ENCODE measurements at regions not wholly inside any gene's neighbourhood (a gene's known extent, or its start where the extent isn't known, plus 50 kb on each side); places are given as distances from the start of the nearest gene placed in this dataset.
"Not testable (repeated sequence)": the region's sequence is repeated elsewhere in the genome, so short reads cannot be mapped to it uniquely, and the experiment has no call there.

DNA sequence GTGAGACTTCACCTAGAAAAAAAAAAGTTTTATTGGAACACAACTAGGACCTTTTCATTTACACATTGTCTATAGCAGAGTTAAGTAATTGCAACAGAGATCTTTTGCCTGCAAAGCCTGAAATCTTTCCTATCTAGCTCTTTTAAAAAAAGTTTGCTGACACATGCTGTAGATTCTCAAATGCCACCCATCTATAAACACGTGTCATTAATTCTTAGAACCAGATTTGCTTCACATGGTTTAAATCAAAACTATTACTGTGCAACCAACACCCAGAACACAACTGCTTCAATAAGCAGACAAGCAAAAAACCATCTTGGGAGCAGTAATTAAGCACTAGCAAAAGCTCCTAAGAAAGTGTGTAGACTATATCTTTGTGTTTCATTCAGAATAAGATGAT, 55.0 kb downstream of the OXSM start:
- no peak for DNase-seq

DNA sequence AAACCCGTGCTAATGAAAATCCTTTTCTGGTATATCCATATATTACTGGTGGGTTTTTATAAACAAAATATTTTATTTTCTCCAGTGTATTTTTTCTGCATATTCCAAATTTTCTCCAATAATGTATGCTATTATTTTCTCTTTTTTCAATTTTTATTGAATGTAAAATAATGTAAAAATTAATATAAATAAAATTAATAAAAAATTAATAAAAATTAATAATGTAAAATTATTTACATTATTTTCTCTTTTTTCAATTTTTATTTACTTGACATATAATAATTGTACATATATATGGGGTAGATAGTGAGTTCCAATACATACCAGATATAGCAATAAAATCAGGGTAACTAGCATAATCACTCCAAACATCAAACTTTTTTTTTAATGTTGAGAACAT, 56.4 kb downstream of the OXSM start:
- DNase-seq, result no peak

DNA sequence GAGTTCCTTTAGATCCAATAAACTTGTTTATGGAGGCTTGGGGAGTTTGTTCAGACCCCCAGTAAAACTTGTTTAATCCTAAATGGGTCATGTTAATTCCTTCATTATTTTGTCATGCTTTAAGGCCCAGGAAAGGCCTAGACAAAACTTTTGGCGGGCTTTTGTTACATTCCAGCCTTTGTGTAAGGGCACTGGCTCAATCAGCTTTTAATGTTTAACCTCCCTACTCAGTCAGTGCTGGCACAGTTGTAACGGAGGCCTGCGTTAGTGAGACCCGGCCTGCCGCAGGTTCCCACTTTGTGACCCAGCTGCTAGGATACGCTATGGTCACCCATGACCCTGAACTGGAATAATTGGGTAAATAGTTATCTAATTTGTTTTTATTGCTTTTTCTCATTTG, 59.2 kb downstream of the OXSM start:
- DNase-seq, result no peak

DNA sequence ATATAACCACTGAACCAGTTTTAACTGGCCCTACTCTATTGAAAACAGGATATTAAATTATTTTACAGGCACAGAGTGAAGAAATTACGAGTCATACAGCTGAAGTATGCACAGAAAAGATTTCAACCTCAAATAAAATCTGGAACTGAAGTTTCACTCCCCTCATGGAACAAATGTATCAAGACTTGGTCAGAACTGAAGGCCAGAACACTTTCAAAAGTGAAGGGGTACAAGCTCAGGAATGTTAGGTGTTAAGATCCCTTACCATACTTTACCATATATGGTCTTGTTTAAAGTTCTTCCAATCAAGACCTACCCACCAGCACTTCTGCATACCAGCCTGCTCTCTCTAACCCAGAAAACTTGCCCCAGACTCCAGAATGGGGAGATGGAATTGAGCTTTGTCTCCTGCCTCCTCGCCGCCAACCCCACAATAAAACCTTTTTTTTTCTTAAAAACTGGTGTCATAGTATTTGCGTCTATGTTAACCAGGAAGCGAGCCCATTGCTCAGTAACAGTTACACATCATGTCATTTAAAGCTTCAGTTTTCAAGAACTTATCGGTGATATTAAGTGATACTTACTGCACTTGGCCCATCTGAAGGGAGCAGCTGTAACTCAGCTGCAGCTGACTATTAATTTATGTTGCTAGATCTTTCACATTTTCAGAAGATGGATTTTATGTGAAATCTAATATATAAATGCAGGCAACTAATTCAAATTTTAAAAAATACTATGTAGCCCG, 59.9 kb downstream of the OXSM start:
- no peak for DNase-seq

DNA sequence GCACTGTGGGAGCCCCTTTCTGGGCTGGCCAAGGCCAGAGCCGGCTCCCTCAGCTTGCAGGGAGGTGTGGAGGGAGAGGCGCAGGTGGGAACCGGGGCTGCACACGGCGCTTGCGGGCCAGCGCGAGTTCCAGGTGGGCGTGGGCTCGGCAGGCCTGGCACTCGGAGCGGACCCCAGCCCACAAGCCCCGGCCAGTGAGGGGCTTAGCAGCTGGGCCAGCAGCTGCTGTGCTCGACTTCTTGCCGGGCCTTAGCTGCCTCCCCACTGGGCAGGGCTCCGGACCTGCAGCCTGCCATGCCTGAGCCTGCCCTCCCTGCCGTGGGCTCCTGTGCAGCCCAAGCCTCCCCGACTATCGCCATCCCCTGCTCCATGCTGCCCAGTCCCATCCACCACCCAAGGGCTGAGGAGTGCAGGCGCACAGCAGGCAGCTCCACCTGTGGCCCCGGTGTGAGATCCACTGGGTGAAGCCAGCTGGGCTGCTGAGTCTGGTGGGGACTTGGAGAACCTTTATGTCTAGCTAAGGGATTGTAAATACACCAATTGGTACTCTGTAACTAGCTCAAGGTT, 61.9 kb downstream of the OXSM start:
- DNase-seq, result not testable (repeated sequence)

DNA sequence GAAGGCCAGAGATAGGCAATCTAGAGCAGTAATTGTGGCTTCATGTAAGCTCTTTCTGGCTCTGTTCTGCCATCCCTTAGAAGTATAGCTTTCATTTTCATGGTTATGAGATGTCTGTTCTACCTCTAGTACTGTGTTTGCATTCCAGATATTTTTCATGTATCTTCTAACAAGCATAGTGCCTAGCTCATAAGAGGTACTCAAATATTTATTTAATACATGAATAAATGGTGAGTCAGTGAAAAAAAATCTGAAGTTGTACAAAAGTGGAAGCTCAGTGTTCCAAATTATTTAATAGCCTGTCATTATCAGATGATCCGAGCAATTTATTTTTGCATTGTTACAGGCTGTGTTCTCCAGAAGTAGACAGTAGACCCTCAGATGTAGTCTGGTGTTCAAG, 64.3 kb downstream of the OXSM start:
- DNase-seq, result no peak

DNA sequence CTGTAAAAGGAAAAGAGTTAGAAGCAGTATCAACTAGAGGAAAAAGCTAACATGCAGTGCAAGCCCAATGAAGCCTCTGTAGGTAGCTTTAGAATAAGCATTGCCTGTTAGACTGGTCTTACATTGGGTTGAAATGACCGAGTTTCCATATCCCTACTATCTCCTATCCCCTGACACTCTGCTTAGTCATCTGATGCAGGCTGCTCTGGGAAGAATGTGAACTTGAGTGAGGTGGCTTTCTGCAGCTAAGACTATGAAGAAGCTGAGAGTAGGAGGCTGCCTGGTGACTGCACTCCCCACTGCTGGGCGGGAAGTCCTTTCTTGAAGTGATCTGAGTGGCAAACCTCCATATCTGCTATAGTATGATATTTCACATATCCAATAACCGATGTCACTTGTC, 64.7 kb downstream of the OXSM start:
- no peak for DNase-seq

DNA sequence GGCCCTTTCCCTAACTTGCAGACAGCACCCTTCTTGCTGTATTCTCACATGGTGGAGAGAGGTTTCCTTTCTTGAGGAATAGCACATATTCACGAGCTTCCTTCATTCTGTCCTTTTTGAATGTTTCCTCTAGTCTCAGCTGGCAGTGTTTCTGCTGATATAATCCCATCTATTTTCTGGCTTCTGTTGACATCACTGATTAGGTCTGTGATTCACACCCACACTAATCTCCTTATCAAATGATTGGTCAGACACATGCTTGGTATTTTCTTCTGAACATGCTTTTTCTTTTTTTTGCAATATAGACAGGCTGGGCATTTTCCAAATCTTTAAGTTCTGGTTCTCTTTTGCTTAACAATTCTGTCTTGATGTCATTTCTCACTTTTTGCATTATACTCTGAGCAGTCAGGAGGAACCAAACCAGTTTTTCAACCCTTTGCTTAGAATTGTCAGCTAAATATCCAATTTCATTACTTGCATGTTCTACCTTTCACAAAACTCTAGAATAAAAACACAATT, 65.4 kb downstream of the OXSM start:
- peak; percentile 11 for DNase-seq

DNA sequence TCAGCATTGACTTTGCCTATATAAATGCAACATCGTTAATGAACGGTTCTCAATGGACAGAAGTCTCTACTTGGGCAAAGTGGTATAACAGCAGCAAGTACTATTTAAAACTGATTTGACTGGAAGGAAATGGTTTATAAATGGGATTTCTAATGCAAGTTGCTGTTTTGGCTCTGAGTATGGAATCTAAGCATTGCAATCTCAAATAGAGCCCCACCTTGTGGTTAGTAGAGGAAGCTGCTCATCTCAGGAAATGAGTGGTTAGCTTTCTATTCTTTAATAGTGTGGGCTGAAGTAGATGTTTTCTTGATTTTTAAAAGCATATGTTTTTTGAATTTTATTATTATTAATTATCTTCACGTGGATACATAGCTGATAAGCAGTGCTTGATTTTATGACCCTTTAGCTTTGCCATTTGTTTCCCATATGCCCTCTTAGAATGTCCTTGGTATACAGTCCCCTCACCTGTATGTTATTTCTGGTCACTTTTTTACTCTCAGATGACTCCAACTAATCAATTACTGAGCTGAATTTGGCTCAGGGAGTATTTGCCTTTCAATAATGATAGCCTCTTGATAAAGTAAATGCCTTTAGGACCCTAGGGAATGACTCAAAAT, 67.1 kb downstream of the OXSM start:
- peak; percentile 80 for DNase-seq

DNA sequence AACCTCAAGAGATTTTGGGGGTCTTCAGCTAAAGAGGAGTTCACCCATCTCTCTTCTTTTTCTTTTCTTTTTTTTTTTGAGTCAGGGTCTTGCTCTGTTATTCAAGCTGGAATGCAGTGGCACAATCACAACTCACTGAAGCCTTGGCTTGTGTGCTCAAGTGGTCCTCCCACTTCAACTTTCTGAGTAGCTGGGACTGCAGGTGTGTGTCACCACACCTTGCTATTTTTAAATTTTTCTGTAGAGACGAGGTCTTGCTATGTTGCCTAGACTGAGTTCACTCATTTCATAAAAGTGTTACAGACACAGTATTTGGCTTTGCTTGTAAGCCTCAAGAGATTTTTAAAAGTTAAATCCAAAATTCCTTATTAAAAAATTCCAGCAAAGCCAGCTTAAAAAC, 71.7 kb downstream of the OXSM start:
- no peak for DNase-seq

DNA sequence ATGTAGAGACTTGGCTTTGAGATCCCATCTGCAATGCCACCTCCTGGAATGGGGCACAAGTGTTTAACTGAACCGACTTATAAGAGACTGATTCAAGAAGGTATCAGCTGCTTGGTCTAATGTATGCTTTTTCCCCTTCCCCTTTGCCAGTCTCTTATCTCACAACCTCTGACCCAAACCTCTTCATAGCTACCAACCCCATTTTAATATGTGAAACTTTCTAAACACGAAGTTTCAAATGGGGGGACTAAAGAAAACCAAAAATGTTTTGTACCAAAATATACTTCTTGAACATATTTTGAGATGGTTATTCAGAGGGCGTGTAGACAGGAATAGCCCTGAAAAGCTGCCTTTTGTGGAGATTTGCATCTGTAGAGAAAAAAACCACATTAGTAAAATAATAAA, 73.1 kb downstream of the OXSM start:
- DNase-seq, result no peak

DNA sequence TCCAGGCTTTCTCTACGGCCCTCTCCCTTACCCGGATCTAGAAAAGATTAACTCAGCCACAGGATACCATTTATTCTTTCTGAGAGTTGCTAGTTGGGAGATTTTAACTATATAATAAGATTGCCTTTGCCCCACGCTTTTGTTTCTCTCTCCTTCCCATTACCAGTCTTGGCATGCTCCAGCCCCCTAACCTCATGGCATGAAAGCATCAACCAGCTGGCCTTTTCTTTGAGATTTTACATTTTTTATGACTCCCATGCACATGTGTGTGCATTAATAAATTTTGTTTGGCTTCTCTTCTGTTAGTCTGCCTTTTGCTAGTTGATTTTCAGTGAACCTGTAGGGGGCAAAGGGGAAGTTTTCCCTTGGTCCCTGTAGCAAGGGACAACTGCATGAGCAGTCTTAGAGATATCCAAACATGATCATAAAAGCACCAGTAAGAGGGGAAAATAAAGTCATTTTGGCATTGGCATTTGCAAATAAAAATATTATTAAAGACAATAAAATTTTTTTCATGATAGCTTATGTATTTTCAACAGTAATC, 73.6 kb downstream of the OXSM start:
- DNase-seq, result peak; percentile 14

DNA sequence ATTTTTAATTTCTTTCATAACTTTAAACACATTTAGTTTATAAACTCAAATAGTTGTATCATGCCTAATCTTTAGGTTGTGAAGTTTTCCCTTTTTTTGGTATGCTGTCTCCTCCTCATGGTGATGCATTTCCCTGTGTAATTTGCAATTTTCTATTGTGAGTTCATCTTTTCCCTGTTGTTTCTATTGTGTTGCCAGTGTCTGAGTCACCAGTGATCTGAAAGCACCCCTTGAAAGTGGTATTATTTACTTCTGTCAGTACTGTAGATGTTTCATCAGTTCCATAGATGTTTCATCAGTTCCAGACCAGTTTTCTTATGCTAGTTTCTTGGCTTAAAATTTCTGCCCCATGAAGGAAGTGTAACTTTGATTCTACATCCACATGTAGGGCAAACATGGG, 80.6 kb downstream of the OXSM start:
- no peak for DNase-seq

DNA sequence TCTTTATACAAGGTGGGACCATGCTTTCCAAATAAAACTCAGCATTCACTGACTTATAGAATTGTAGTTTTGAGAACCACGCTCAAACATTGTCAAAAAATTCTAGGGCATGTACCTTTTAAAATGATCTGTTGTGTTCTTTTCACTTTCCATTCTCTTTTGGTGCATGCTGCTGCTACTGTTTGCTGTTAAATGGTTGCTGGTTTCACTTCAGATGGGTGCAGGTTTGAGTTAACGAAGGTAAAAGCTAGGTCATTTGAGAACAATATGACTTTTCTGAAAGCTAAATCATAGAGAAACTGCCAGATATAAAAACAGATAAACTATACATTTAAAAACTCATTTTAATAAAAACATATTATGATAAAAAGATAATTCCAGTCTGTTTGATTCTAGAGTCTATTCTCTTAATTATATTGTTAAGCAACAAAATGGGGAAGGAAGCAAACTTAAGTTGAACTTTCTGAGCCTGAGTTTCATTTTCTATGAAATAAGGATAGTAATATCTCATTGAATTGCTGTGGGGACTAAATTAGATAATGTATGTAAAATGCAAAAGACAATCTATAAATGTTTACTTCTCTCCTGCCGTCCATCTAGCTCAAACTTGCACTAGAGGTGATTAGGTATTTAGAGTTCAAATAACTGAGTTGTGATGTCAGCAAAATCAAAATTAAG, 82.4 kb downstream of the OXSM start:
- no peak for DNase-seq

DNA sequence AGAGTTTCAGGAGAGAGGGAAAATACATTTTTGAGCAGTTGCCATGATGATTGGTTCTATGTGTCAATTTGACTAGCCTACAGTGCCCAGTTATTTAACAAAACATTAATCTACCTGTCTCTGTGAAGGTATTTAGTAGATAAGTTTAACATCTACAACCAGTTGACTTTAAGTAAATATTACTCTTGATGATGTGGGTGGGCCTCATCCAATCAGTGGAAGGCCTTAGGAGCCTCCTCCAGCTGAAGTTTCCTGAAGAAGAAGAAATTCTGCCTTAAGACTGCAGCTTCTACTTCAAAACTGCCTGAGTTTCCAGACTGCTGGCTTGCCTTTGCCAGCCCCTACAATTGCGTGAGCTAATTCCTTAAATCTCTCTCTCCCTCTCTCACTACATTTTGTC, 93.6 kb downstream of the OXSM start:
- no peak for DNase-seq

DNA sequence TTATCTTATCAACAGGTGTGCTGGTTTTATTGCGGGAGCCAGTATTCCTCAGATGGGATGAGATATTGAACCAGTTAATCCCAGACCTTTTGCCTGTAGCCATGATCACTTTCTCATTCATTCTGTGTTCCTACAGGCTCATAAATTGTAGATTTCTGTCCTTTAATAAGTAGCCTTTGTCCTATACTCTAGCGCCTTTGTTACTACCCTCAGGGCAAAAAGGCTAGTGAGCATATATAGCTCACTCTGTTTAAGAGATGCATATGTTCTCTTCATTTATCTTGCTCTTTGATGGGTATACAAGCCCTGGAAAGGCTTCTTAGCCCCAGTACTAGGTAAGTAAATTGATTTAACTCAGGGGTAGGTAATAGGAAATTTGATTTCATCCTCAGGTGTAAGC, 95.1 kb downstream of the OXSM start:
- DNase-seq, result no peak

DNA sequence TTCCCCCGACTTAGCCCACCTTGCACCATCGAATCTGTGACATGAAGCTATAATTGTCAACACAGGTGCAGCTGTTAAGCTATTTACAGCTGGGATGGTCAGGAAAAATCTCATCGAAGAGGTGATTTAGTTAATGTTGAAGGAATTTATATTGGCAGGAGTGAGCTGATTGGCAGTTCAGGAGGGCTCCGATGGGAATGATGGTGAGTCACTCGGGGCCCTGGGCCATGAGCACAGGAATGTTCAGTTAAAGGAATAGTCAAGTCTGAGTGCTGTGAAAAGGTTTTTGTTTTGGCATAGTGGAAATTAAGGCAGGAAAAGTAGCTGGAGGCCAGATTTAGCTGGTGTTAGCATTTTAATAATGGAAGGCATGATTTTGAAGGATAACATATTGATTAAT, 95.7 kb downstream of the OXSM start:
- DNase-seq, result no peak

DNA sequence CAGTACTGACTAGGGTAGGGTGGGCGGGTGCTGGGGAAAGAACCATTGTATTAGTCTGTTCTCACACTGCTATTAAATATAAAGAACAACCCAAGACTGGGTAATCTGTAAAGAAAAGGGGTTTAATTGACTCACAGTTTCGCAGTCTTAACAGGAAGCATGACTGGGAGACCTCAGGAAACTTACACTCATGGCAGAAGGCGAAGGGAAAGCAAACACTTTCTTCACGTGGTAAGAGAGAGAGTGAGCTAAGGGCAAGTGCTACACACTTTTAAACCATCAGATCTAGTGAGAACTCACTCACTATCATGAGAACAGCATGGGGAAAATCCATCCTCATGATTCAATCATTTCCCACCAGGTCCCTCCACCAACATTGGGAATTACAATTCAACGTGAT, 98.0 kb downstream of the OXSM start:
- no peak for DNase-seq

DNA sequence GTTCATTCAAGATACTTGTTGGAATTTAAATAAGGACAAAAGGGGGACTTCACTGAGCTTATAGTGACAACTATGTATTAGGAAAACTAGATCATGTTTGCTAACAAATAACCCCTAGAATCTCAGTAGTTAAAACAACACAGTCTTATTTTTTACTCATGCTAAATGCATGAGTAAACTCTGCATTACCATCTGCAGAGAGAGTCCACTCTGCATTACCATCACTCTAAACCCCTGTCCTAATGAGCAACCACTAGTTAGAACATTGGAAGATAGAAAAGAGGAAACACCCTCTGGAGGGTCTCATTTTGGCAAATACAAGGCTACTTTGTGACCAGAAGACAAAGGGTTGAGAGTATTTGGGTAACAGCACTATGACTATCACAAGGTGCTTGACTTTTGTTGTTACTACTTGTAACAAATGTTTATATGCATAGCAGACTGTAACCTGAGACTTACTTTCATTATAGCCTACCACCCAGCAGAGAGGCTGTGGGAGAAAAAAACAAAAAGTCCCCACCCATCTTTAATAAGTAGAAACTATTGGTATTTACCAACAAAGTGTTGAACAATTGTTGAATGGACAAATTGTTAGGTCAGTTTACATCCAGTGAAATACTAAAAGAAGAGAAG, 99.1 kb downstream of the OXSM start:
- DNase-seq, result no peak

DNA sequence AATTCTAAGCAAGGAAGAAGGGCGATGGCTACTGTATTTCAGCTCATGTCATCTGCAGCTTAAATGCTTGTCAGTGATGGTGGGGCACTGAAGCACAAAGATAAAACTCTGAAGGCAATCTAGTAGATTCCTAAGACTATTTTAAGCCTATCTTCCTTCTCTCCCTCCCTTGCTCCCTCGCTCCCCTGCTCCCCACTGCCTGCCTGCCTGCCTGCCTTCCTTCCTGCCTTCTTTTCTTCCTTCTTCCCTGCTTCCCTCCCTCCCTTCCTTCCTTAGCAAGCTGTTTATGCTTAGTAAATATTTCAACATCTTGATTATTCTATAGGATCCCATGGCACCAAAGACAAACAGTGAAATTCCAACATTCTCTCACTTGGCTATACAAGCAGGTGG, 99.6 kb downstream of the OXSM start:
- no peak for DNase-seq

DNA sequence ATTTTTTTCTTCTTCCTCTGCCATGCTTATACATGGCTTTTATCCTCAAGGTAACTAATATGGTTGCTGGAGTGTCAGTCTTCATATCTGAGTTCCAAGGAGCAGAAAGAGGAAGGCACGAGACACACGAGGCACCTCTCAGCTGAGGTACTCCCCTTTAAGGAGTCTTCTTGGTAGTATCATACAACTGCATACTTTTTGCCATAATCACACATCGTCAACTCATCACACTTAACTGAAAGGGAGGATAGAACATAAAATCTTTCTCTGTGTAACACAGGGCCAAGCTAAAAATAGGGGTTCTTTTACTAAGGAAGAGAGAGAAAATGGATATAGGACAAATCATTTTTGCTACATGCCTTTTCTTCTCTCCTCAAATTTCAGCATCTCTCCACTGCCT, 104.2 kb downstream of the OXSM start:
- DNase-seq, result no peak

DNA sequence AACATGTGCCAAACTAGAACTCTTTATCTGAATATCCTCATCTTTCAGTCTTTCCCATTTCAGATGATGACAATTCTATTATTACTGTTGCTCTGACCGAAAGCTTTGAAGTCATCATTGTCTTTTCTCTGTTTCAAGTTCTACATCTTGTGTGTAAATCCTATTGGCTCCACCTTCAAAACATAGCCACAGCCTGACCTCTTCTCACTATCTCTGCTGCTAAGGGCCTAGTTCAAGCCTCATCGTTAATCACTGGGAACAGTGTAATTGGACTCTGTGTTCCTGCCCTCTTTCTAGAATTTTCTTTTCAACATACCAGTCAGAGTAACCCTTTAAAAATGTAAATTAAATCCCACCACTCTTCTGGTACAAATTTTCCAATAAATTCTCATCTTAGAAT, 105.1 kb downstream of the OXSM start:
- no peak for DNase-seq

DNA sequence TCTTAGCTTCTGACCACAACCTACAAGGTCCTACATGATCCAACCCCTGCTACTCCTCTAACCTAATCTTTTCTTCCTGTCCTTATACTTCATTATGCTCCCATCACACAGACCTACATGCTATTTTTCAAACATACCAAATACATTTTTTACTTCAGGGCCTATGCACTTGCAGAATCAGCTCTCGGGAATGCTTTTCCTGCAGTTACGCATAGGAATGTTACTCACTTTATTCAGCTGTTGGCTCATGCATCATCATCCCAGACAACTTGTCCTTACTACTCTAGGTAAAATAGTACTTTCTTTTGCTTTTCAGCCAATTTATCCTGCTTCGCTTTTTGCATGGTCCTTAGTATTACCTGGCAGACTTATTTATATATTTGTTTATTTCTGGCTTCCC, 105.6 kb downstream of the OXSM start:
- no peak for DNase-seq

Measured in hematopoietic multipotent progenitor cell treated with erythropoietin and hydrocortisone succinate and interleukin-3 and kit ligand, for 4 days (in vitro differentiated cells).